IPS-NIHi11 (cell line): ENCODE measurements at regions not wholly inside any gene's neighbourhood (a gene's known extent, or its start where the extent isn't known, plus 50 kb on each side); places are given as distances from the start of the nearest gene placed in this dataset.

Experiments used
- DNase-seq: peaks from one replicate; pipeline ENCODE4 v3.0.0; 2012; ENCODE audit warnings: mixed read lengths, low spot score

DNA sequence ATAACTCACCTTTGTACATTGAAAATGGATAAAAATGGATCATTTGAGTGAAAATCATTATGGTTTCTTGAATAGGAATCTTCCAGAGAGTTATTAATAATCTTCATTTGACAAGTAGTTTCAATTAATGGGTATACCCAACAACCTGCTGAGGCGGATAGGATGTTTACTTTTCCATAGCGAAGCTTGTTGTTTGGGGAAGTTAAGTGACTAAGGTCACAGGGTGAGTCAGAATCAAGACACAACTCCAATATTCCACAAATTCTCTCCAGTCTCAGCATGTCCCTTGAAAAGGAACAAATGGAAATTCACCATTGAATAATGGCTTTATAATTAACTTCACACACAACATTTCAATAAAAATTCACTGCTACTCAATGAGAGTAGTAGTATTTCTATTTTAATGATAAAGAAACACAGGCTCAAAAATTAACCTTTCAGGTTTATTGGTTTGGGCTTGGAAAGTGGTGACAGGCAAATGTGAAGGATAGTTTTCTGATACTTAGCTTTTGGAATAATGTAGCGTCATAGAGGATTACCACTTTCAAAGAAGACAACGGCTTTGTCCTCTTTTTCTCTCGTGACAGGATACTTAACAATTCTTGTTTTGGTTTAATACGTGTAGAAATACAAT lies 211.3 kb downstream of the GPD2 start:
- no peak for DNase-seq

- DNase-seq: no peak
Measured at GRCh38 chr2:156648522-156648921, 212.3 kb downstream of the GPD2 start.

DNA sequence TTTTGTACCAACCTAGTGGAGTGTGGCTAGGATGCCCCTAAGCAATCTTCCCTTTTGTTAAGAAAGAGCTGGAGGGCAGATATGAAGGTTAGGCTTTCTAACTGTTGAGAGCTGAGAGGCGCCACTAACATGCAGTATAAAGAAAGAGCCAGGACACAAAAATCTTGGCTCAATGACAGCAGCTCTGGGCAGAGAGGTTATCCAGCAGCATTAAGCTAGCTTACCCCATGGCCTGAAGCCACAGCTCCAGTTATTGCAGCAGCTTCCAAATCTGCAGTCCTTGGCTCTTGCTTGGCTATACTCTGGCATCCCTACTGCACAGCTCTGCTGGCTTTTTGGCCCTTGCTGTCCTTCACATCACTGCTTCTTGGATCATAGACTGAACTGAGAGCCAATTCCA lies 213.4 kb downstream of the GPD2 start:
- no peak for DNase-seq

- no peak for DNase-seq
Measured at GRCh38 chr2:156652691-156653090, 216.5 kb downstream of the GPD2 start.

DNA sequence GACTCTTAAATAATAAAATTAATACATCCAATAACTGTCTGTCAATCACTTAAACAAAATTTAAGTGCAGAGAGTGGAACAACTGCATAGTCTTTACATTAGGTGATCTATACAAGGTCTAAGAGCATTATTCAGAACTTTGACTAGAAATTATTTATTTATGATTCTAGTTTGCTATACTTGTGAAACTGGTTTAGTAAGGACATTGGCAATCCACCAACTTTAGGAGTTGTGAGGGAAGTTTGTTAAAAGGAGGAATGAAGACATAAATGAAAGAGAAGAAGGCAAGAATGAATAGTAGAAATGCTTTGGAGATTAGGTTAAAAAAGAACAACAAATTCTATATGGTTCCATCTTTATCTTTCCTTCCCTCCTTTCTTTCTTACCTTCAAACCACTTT lies 217.5 kb downstream of the GPD2 start:
- no peak for DNase-seq

- DNase-seq: no peak
Measured at GRCh38 chr2:156657809-156658208, 221.6 kb downstream of the GPD2 start.

DNA sequence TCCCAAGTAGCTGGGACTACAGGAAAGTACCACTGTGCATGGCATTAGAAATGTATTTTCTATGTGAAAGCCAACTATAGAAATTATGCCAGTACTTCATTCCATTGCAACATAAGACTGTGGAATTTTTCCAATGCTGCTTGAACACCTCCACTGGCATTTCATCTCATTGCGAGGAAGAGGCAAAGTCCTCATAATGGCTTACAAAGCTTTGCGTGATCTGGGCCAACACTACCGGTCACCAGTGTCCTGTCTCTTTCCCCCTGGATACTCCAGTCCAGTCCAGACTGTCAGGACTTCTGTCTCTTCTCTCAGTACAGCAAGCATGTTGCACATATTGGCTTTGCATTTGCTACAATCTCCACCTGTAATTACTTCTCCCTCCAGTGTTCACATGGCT lies 223.5 kb downstream of the GPD2 start:
- DNase-seq: no peak

GRCh38 chr2:156663757-156664409 lies 227.7 kb downstream of the GPD2 start:
- DNase-seq: no peak

- no peak for DNase-seq
Measured at GRCh38 chr2:156666130-156666785, 230.1 kb downstream of the GPD2 start.

- DNase-seq: no peak
Measured at GRCh38 chr2:156670104-156670503, 233.9 kb downstream of the GPD2 start.

DNA sequence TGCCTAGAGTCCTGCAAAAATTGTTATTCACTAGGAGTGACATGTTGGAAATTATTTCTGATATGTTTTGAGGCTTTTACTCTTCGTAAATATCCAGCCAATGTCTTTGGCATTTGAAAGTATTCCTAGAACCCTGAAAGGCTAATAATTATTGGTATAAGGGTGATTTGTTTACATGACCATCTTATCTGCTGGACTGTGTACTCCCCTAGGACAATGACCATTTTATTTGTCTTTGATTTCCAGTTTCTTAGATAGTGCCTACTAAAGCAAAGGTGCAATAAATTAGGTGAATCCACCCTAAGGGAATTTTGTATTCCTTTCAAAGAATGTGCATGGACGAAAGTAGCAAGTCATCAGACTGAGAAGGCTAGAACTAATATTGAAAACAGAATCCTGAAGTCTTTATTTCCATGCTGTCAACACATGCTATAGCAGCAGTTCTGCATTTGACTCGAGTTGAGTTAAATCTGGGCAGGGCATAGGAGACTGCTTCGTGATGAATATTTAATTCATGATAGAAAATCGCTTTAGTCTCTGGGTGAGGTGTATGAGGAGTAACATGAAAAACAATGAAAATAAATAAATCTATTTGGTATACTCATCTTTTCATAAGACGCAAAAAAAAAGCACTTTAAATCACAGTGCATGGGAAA lies 235.7 kb downstream of the GPD2 start:
- no peak for DNase-seq

DNA sequence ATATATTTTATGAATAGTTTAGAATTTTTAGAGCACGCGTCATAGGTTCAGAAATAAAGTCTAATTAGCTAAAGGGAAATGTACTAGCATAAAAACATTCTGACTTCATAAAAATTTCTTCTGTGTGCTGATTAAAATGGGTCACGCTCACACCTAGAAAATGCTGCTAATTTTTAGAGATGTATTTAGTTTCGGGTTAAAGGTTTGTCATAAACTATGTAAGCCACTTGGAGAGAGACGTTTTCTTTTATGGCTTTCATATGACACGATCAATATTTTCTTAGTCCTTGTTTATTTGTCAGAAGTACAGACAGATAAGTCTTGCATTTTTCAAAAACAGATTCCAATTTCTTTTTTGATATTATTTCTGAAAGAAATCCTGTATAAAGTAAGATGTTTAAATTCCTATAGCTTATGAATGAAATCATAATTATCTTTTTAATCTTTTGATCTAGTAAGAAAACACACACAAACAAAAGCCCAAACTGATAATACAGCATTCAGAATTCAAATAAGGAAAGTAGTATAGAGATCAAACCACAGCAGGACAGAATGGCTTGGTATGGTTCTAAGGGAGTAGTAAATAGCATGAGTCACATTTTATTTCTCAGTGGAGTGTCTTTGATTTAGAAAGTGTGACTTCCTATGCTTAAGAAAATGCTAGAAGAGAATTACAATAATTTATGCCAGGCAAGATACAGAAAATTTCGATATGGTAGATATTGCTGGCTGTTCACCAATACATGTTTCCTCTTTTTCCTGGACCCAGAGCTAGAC lies 236.6 kb downstream of the GPD2 start:
- DNase-seq: no peak

DNA sequence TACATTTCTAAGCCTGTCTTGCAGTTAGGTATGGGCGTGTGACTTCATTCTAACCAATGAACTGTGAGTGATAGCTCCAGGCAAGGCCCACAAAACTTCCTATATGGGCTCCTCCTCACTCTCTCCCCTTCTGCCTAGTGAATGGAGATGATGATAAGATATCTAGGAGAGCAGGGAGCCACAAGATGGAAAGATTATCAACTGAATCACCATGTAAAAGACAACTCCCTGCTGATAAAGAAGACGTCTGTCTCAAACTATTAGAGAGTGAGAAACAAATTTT lies 237.1 kb downstream of the GPD2 start:
- no peak for DNase-seq

DNA sequence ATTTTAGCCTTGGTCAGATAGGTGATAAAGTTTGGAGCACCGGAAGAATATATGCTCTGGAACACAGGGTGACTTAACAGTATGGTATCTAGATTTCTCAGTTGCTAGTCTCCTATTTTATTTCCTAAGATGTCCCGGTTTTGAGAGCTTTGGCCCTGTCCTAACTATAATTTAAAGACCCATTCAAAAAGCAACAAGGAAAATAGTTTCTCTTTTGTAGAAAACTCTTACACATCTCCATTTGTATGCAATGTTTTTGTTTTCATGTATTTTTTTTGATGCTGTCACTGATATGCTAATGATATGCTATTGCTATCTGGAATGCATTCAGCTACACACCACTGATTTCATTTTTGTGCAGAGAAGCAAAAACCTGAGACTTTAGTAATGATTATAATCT lies 237.8 kb downstream of the GPD2 start:
- no peak for DNase-seq

GRCh38 chr2:156675896-156676295 lies 239.7 kb downstream of the GPD2 start:
- DNase-seq: no peak

GRCh38 chr2:156679820-156680219 lies 243.6 kb downstream of the GPD2 start:
- DNase-seq: no peak

- no peak for DNase-seq
Measured at GRCh38 chr2:156680266-156680665, 244.1 kb downstream of the GPD2 start.

GRCh38 chr2:156687126-156687525 lies 250.9 kb downstream of the GPD2 start:
- no peak for DNase-seq

DNA sequence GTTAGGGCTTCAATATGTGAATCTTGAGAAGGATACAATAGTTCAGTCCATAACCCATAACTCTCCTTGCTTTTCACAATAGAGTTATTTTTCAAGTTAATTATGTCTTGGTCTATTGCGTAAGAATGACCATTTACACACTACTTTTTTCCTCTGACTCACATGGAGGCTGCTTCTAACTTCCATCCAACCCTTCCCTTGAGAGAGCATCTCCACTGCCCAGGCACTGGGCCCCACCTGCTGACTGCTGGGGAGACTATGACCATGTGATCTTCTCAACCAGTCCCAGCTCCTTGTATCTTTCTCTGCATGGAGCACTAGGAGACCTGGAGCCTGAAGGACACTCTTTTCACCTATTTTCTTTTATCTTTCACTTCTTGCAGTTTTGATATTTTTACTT lies 251.5 kb downstream of the GPD2 start:
- no peak for DNase-seq

DNA sequence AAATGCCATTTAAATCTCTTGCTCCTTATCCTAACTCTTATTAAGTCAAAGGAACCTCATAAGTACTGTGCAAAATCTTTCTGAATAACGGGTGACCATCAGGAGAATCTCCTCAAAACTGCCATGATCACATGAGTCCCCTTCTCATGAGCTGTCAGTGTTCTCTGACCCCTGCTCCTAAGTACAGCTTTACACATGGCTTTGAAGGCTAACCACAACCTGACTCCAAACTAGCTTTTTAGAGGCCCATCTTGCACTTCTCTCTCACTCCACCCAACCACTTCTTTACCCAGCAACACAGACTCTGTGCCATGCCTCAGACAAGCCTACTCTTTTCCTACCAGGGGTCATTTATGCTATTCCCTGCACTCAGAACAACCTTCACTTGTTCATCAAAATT lies 253.8 kb downstream of the GPD2 start:
- DNase-seq: no peak

GRCh38 chr2:156691014-156691413 lies 254.8 kb downstream of the GPD2 start:
- no peak for DNase-seq

GRCh38 chr2:156695020-156695419 lies 258.8 kb downstream of the GPD2 start:
- DNase-seq: no peak

DNA sequence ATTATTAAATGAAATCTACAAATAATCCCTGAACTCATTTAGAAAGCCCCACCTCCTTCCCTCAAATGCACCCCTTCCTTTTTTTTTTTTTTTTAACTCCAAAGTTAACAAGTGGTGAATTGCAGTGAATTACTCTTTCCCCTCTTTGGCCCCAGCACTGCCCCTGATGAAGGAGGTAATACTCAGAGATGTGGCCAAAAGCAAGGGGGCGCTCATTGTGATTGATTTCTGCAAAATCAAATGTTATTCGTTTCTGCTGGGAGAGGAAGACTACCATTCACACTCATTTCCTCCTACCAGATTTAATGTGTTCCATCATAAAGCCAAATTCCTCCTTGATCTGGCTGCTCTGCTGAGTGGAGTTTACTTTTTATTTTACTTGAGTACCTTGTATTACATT lies 259.4 kb downstream of the GPD2 start:
- DNase-seq: no peak
